HAP-1 (cell line): ENCODE measurements at regions not wholly inside any gene's neighbourhood (a gene's known extent, or its start where the extent isn't known, plus 50 kb on each side); places are given as distances from the start of the nearest gene placed in this dataset.

Experiments
- DNase-seq, 2 experiments: peaks; one replicate each; pipeline ENCODE4 v3.0.0-alpha.2; 2016 to 2020; ENCODE audit warnings: low spot score in 2 of 2
- H3K27me3 ChIP-seq: fragments of 250-450 bp; sonication (Bioruptor Pico); 2 replicates; pipeline ENCODE4 v1.5.1; 2020; ENCODE audit warnings: low read depth, mild to moderate bottlenecking, moderate library complexity
- H3K36me3 ChIP-seq: fragments of 250-450 bp; sonication (Bioruptor Pico); replicated peaks from 2 replicates; pipeline ENCODE4 v1.5.1; 2020; ENCODE audit warnings: mild to moderate bottlenecking
- H3K4me1 ChIP-seq: fragments of 250-450 bp; sonication (Bioruptor Pico); 2 replicates; pipeline ENCODE4 v1.5.1; 2020; ENCODE audit warnings: mild to moderate bottlenecking
- H3K4me3 ChIP-seq: fragments of 250-450 bp; sonication (Bioruptor Pico); 2 replicates; pipeline ENCODE4 v1.5.1; 2020; ENCODE audit warnings: mild to moderate bottlenecking, moderate library complexity
- H3K9me3 ChIP-seq: fragments of 250-450 bp; sonication (Bioruptor Pico); 2 replicates; pipeline ENCODE4 v1.5.1; 2020; ENCODE audit warnings: mild to moderate bottlenecking, moderate library complexity
- in situ Hi-C: fragments of 300-500 bp; cut with MboI; formaldehyde crosslinking; loops from 3 replicates; pipeline ENCODE4 v1.14.3; 2020; ENCODE audit warnings: low sequenced_read_pairs, inconsistent platforms, mixed read lengths

DNA sequence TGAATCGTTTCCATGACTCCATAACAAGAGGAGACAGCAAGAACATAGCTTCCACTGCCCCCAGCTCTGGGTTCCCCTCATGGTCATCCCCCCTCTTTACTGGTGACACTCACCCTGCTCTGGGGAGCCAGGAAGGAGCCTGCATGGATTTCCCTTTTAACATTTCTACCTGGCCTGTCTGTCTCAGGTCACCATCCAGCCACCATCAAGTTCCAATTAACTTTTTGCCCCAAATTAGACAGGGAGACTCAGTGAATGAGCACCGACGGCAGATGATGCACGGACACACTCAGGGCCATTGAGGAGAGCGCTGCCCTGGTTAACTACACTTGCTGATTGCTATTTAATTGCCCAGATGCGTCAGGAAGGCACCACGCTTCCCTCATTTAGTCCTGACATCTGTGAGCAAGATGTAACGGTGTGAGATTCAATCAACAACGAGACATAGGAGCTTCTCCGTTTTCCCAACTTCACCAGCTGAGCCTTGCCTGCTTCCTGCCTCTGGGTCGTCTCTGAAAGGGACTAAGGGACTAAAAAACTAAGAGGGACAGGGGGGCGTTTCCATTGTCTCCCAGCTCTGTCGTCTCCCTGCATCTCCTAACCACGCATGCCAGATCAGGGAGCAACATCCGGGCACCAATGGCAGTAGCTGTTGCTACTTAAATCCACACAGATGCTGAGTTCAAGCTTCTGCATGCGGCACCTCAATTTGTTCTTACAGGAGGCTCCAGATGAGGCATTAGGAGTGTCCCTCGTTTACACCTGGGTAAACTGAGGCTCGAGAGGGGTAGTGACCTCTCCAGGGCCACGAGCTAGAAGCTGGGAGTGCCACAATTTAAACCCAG lies 426.7 kb downstream of the NPHP4 start:
- Histone ChIP-seq H3K36me3 (no peaks in the 10 kb centered on the region), H3K4me1 (no peaks in the 10 kb centered on the region), H3K9me3 (no peaks in the 10 kb centered on the region), H3K27me3 (no peaks in the 10 kb centered on the region), H3K4me3 (no peak overlapping the region)
- in situ Hi-C loops, result no loop called here
- DNase-seq, result no peak

DNA sequence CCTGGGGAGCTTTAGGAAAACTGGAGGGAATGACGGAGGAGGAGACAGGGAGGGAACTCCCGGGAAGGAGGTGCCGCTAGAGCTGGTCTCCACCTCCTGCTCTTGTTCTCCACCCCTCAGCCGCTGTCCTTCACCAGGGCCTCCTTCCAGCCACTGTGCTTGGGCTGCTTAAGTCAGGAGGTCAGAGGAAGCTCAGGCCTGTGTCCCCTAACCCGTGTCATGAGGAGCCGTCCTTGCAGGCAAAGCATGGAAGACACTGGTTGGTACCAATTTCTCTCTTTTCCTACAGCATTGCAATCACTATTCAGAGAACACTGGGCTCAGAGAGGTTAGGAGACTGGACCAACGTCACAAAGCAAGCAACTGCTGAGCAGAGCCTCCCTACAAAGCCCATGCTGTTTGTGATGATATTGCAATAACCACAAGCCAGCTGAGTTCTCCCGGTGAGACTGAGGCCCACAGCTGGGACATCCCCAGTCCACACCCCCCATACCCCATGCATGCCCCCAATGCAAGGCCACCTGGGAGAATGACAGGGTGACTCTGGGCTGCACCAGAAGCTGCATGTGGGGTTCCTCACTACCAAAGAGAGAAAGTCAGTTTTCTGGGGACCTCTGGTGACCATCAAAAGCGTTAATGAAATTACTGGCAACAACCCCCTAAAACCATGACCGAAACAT lies 427.5 kb downstream of the NPHP4 start:
- no peaks in the 10 kb centered on the region for H3K36me3 ChIP-seq
- no peaks in the 10 kb centered on the region for H3K4me1 ChIP-seq
- in situ Hi-C loops, result no loop called here
- no peaks in the 10 kb centered on the region for H3K9me3 ChIP-seq
- DNase-seq, result no peak
- no peak overlapping the region for H3K4me3 ChIP-seq
- no peaks in the 10 kb centered on the region for H3K27me3 ChIP-seq

DNA sequence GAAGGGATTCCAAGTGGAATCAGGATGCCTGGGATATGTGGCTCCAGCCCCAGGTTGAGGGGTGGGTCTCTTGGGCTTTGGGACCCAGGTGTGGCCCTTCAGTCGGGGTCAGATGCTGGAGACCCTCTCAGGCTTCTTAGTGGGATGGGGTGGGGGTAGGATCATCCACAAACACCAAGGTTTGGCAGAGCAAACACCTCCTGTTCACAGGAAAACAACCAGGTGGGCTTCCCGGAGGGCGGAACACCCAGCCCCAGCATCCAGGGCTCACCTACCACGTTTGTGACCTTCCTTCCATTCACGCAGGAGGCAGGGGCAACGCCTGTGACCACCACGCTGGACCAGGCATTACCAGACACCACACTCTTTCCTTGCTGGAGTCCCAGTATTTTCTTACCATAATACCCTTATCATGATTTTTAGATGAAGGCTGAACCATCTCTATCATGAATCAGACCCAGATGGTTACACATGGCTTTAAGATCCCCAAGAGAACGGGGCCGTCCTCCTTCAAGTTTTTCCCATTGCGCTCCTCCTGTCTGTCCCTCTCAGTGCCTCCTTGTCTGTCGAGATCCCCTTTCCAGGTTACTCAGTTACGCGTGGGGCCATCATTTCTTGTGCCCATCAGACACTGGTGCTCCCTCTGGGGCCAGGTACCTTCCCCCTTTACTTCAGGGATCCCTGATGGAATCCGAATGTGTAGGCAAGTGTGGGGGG lies 428.2 kb downstream of the NPHP4 start:
- in situ Hi-C loops, result no loop called here
- no peak for DNase-seq
- no peak overlapping the region for H3K4me3 ChIP-seq
- no peaks in the 10 kb centered on the region for H3K9me3 ChIP-seq
- no peaks in the 10 kb centered on the region for H3K27me3 ChIP-seq
- no peaks in the 10 kb centered on the region for H3K36me3 ChIP-seq
- H3K4me1 ChIP-seq, result no peaks in the 10 kb centered on the region

DNA sequence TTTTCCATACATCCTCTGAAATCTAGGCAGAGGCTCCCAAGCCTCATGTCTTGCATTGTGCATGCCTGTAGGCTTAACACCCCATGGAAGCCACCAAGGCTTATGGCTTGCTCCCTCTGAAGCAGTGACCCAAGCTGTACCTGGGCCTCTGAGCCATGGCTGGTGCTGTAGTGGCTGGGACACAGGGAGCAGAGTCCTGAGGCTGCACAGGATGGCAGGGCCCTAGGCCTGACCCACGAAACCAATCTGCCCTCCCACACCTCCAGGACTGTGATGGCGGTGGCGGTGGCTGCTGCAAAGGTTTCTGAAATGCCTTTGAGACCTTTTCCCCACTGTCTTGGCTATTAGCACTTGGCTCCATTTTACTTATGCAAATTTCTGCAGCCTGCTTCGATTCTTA lies 429.5 kb downstream of the NPHP4 start:
- Histone ChIP-seq H3K36me3 (no peaks in the 10 kb centered on the region), H3K27me3 (no peaks in the 10 kb centered on the region), H3K4me3 (no peak overlapping the region), H3K4me1 (no peaks in the 10 kb centered on the region), H3K9me3 (no peaks in the 10 kb centered on the region)
- in situ Hi-C loops, result no loop called here
- DNase-seq, result no peak

DNA sequence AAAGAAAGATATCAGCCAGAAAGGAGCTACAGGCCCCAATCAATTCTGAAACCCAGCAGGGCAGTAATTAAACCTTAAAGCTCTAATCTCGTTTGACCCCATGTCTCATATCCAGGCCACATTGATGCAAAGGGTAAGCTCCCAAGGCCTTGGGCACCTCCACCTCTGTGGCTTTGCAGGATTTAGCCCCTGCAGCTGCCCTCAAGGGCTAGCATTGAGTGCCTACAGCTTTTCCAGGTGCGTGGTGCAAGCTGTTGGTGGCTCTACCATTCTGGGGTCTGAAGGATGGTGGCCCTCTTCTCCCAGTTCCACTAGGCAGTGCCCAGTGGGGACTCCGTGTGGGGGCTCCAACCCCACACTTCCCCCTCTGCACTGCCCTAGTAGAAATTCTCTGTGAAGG lies 429.9 kb downstream of the NPHP4 start:
- DNase-seq, result no peak
- H3K9me3 ChIP-seq, result no peaks in the 10 kb centered on the region
- in situ Hi-C loops, result no loop called here
- no peak overlapping the region for H3K4me3 ChIP-seq
- H3K27me3 ChIP-seq, result no peaks in the 10 kb centered on the region
- H3K4me1 ChIP-seq, result no peaks in the 10 kb centered on the region
- no peaks in the 10 kb centered on the region for H3K36me3 ChIP-seq

DNA sequence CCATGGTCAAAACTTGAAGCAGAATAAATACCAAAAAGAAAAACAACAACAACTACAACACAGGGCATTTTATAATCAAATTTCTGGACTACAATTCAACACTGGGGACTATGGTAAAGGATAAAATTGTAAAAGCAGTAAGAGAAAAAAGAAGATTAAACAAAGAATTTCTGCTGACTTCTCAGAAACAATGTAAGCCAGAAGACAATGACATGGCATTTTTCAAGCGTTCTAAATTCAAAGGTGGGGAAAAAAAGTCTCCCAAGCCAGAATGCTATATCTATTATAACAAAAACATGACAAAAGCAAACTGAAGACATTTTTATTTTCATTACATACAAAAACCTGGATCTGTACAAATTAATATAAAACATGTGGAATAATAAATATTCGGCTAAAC lies 433.1 kb downstream of the NPHP4 start:
- no peaks in the 10 kb centered on the region for H3K4me1 ChIP-seq
- no peaks in the 10 kb centered on the region for H3K36me3 ChIP-seq
- H3K4me3 ChIP-seq, result no peak overlapping the region
- H3K27me3 ChIP-seq, result no peaks in the 10 kb centered on the region
- no peak for DNase-seq
- in situ Hi-C loops, result no loop called here
- H3K9me3 ChIP-seq, result no peaks in the 10 kb centered on the region

DNA sequence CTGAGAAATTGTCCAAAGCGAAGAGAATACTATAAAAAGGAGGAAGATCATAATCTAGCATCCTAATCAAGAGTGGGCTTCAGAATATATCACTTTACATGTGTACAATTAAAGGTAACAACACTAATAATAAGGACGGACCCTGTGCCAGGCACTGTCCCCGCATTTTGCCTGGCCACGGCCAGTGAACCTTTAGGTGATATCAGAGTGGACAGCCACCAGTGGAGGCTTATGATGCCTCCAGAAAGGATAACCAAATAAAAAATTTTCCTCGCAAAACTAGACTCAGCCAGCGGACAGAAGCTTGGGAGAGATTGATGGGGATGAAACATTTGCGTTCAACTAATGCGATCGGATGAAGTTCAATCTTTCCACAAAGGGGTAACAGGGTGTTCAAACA lies 436.4 kb downstream of the NPHP4 start:
- Histone ChIP-seq H3K4me3 (no peak overlapping the region), H3K36me3 (no peaks in the 10 kb centered on the region), H3K9me3 (no peaks in the 10 kb centered on the region), H3K4me1 (no peaks in the 10 kb centered on the region), H3K27me3 (no peaks in the 10 kb centered on the region)
- no peak for DNase-seq
- in situ Hi-C loops, result no loop called here

DNA sequence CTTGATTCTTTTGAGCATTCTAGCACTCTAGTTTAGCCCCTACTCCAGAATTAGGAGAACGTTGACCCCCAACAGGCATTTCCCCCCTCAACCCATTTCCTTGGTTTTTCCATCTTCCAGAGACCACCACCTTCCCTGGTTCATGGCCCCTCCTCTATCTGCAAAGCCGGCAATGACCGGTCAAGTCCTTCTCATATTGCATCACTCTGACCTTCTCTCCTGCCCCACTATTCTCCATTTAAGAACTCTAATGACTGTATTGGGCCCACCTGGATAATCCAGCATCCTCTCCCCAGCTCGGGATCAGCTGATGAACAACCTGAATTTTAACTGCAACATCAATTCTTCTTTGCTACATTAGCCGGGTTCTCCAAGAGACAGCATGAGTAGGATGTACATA lies 437.4 kb downstream of the NPHP4 start:
- DNase-seq, result no peak
- in situ Hi-C loops, result no loop called here
- no peaks in the 10 kb centered on the region for H3K27me3 ChIP-seq

DNA sequence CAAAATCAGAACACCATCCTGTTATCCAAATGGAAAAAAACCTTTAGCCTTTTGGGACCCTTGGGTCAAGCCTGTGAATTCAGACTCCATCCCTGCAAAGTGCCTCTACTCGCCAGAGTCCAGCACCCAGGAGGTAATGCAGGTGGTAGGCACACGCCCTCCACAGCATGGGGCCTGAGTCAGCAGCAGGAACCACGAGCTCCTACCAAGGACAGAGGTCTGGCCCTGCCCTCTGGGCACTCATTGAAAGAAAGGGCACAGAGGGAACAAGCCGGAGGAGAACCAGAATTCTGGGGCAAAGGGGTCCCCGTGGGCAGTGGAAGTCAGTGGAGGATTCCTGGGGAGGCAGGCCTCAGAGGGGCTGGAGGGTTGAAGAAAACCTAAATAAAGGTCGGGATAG lies 438.1 kb downstream of the NPHP4 start:
- DNase-seq, result no peak
- Histone ChIP-seq H3K36me3 (no peaks in the 10 kb centered on the region), H3K4me1 (no peaks in the 10 kb centered on the region), H3K9me3 (no peaks in the 10 kb centered on the region), H3K27me3 (no peaks in the 10 kb centered on the region), H3K4me3 (no peak overlapping the region)
- in situ Hi-C loops, result no loop called here

More for the DNA sequence above, 437.4 kb downstream of the NPHP4 start:
- Histone ChIP-seq H3K36me3 (no peaks in the 10 kb centered on the region), H3K4me1 (no peaks in the 10 kb centered on the region), H3K4me3 (no peak overlapping the region), H3K9me3 (no peaks in the 10 kb centered on the region)

DNA sequence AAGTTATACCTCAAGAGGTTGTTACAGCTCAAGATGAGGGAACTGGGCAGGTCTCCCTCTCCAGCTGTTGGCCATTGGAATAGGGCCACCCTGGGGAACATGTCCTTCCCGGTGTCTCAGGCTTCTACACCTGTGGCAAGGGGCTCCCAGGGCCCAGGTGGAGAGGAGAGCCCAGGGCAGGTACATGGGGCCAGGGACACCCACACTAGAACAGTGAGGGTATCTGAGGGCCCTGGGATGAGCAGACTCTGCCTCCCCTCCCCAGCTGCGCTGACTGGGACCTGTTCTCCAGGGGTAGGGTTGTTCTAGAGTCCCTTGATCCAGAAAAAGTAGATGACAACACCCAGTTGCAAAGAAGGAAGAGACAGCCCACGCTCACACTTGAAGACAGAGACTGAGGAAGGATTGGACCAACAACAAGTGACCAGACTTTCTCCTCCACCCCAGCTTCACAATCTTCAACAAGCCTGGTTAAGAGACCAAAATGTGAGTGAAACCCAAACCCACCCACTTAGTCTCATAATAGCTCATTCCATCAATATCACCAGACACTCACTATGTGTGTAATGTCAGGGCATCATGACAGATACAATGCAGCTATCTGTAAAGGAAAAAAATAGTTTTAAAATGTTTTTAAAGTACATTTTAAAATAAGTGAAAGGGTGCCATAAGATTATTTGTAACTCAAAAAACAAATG lies 439.3 kb downstream of the NPHP4 start:
- no peak for DNase-seq
- in situ Hi-C loops, result no loop called here
- Histone ChIP-seq H3K4me3 (no peak overlapping the region), H3K4me1 (no peaks in the 10 kb centered on the region), H3K36me3 (no peaks in the 10 kb centered on the region), H3K9me3 (no peaks in the 10 kb centered on the region), H3K27me3 (no peaks in the 10 kb centered on the region)

DNA sequence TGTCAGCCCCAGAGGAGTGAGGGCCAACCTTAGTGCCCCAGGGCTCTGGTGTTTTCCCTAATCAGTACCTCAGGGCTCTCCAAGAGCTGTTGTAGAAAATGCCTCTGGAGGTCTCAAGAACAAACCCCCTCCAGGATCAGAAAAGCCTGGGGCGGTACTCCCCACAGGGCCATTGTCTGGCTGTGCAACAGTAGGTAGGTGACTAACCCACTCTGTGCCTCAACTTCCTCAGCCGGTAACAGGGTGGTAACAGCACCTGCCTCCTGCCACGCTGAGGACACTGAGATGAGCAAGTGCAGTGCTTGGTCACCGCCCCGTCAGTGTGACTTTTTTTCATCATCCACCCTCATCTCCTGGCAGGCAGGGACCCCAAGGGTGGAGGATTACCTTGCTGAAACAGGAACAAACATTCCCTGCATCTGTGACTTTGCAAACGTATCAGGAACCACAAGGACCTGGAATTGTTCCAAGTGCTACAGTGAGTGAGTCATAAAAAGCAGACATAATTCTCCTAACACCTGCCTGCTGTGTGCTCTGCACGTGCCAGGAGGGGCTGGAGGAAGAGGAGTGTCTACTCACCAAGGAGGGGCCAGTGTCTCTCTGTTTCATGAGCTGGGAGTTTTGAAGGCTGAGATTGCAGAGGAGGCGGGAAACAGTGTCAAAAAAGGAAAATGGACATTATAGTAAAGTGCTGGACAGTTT lies 440.8 kb downstream of the NPHP4 start:
- Histone ChIP-seq H3K9me3 (no peaks in the 10 kb centered on the region), H3K4me1 (no peaks in the 10 kb centered on the region), H3K36me3 (no peaks in the 10 kb centered on the region), H3K27me3 (no peaks in the 10 kb centered on the region), H3K4me3 (no peak overlapping the region)
- in situ Hi-C loops, result no loop called here
- no peak for DNase-seq

DNA sequence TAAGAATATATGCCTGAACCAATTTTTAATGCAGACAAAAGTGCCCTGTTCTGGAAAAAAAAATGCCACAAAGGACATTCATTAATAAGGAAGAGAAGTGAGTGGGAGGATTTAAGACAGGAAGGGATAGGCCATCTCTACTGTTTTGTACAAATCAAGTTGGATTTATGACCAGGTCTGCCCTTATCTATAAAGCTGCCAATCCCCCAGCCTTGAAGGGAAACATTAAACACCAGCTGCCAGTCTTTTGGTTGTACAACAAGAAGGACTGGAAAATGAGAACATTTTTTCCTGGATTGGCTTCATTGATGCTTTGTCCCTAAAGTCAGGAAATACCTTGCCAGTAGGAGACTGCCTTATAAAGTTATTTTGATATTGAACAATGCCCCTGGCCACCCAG lies 444.0 kb downstream of the NPHP4 start:
- in situ Hi-C loops, result no loop called here
- no peak overlapping the region for H3K4me3 ChIP-seq
- no peaks in the 10 kb centered on the region for H3K4me1 ChIP-seq
- H3K36me3 ChIP-seq, result no peaks in the 10 kb centered on the region
- no peak for DNase-seq
- H3K27me3 ChIP-seq, result no peaks in the 10 kb centered on the region
- H3K9me3 ChIP-seq, result no peaks in the 10 kb centered on the region

DNA sequence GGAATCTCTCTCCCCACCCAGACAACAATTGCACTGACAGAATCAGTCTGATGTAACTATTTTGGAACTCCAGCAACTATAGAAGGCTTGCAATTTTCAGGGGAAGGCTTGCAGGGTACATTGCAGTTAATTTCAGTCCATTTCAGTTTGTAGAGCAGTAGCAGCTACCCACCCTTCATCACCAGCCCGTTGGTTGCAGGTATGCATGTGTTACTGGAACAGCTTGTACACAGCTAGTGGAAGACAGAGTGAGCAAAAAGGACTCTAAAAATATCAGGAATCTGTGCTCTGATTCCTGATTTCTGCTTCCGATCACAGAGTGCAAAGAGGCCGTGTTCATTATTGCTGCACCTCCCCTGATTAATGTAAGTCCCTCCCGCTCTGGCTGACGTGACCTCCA lies 449.0 kb downstream of the NPHP4 start:
- DNase-seq, result no peak
- in situ Hi-C loops, result no loop called here
- no peaks in the 10 kb centered on the region for H3K4me1 ChIP-seq
- H3K27me3 ChIP-seq, result no peaks in the 10 kb centered on the region
- no peaks in the 10 kb centered on the region for H3K36me3 ChIP-seq
- H3K9me3 ChIP-seq, result no peaks in the 10 kb centered on the region
- no peak overlapping the region for H3K4me3 ChIP-seq
